HFFc6 (cell line): ENCODE measurements at regions not wholly inside any gene's neighbourhood (a gene's known extent, or its start where the extent isn't known, plus 50 kb on each side); places are given as distances from the start of the nearest gene placed in this dataset.

ENCODE experiments used
- DNase-seq: peaks from one replicate; pipeline ENCODE4 v3.0.0-alpha.2; 2018
- H3K27ac Mint-ChIP-seq: 2 replicates; pipeline ENCODE4 v1.8.0; 2020; ENCODE audit warnings: mild to moderate bottlenecking, mixed read lengths
- H3K27me3 Mint-ChIP-seq: 2 replicates; pipeline ENCODE4 v1.8.0; 2021; ENCODE audit warnings: mild to moderate bottlenecking, moderate library complexity, mixed read lengths; ENCODE audit not compliant: insufficient read depth
- H3K36me3 Mint-ChIP-seq: 2 replicates; pipeline ENCODE4 v1.8.0; 2021; ENCODE audit warnings: low read depth, mixed read lengths
- H3K4me1 Mint-ChIP-seq: 2 replicates; pipeline ENCODE4 v1.8.0; 2020; ENCODE audit warnings: low read depth, mixed read lengths
- H3K4me3 Mint-ChIP-seq: 2 replicates; pipeline ENCODE4 v1.8.0; 2020; ENCODE audit warnings: mild to moderate bottlenecking, moderate library complexity, mixed read lengths
- H3K9me3 Mint-ChIP-seq: 2 replicates; pipeline ENCODE4 v1.8.0; 2020; ENCODE audit warnings: mild to moderate bottlenecking, mixed read lengths
- CTCF ChIP-seq: fragments of 200-600 bp; sonication (generic); IDR thresholded peaks from 2 replicates; pipeline ENCODE4 v1.5.0; 2021; ENCODE audit warnings: antibody characterized with exemption, mild to moderate bottlenecking

GRCh38 chr1:64397541-64397940 lies 72.4 kb upstream of the CACHD1 start:
- DNase-seq = no peak
- no peak for TF ChIP-seq CTCF
- no peaks in the 10 kb centered on the region for H3K4me1 Mint-ChIP-seq
- no peaks in the 10 kb centered on the region for H3K36me3 Mint-ChIP-seq
- no peak overlapping the region for H3K27ac Mint-ChIP-seq
- H3K27me3 Mint-ChIP-seq = peaks cover 8% of the 10 kb centered on the region
- no peaks in the 10 kb centered on the region for H3K9me3 Mint-ChIP-seq
- no peak overlapping the region for H3K4me3 Mint-ChIP-seq

GRCh38 chr1:64398936-64399335 lies 71.0 kb upstream of the CACHD1 start:
- H3K27me3 Mint-ChIP-seq = peaks cover 8% of the 10 kb centered on the region

GRCh38 chr1:64401285-64401684 lies 68.6 kb upstream of the CACHD1 start:
- DNase-seq = no peak
- TF ChIP-seq CTCF = no peak
- H3K4me3 Mint-ChIP-seq = no peak overlapping the region

More at GRCh38 chr1:64398936-64399335, 71.0 kb upstream of the CACHD1 start:
- Mint-ChIP-seq H3K4me1 (no peaks in the 10 kb centered on the region), H3K9me3 (no peaks in the 10 kb centered on the region), H3K36me3 (no peaks in the 10 kb centered on the region), H3K27ac (no peak overlapping the region), H3K4me3 (no peak overlapping the region)
- no peak for DNase-seq
- TF ChIP-seq CTCF = no peak

GRCh38 chr1:64403331-64403730 lies 66.6 kb upstream of the CACHD1 start:
- Mint-ChIP-seq H3K27ac (no peak overlapping the region), H3K27me3 (peaks cover 17% of the 10 kb centered on the region), H3K9me3 (no peaks in the 10 kb centered on the region), H3K36me3 (no peaks in the 10 kb centered on the region), H3K4me1 (no peaks in the 10 kb centered on the region), H3K4me3 (no peak overlapping the region)
- DNase-seq = peak; percentile 36
- TF ChIP-seq CTCF = no peak

More at GRCh38 chr1:64401285-64401684, 68.6 kb upstream of the CACHD1 start:
- no peaks in the 10 kb centered on the region for H3K4me1 Mint-ChIP-seq
- peaks cover 13% of the 10 kb centered on the region for H3K27me3 Mint-ChIP-seq
- no peaks in the 10 kb centered on the region for H3K9me3 Mint-ChIP-seq
- no peak overlapping the region for H3K27ac Mint-ChIP-seq
- no peaks in the 10 kb centered on the region for H3K36me3 Mint-ChIP-seq

- peaks cover 12% of the 10 kb centered on the region for H3K27me3 Mint-ChIP-seq
- no peak for DNase-seq
- H3K4me3 Mint-ChIP-seq = no peak overlapping the region
- TF ChIP-seq CTCF = no peak
- no peaks in the 10 kb centered on the region for H3K4me1 Mint-ChIP-seq
- no peaks in the 10 kb centered on the region for H3K36me3 Mint-ChIP-seq
- H3K27ac Mint-ChIP-seq = no peak overlapping the region
- no peaks in the 10 kb centered on the region for H3K9me3 Mint-ChIP-seq
Observed at GRCh38 chr1:64404202-64404601, 65.7 kb upstream of the CACHD1 start.

GRCh38 chr1:64405833-64406232 lies 64.1 kb upstream of the CACHD1 start:
- DNase-seq = no peak
- Mint-ChIP-seq H3K27ac (no peak overlapping the region), H3K36me3 (no peaks in the 10 kb centered on the region), H3K4me1 (no peaks in the 10 kb centered on the region), H3K9me3 (no peaks in the 10 kb centered on the region), H3K27me3 (peaks cover 11% of the 10 kb centered on the region), H3K4me3 (no peak overlapping the region)
- no peak for TF ChIP-seq CTCF
